ENCODE measurements at regions not wholly inside any gene's neighbourhood (a gene's known extent, or its start where the extent isn't known, plus 50 kb on each side); places are given as distances from the start of the nearest gene placed in this dataset.

DNA sequence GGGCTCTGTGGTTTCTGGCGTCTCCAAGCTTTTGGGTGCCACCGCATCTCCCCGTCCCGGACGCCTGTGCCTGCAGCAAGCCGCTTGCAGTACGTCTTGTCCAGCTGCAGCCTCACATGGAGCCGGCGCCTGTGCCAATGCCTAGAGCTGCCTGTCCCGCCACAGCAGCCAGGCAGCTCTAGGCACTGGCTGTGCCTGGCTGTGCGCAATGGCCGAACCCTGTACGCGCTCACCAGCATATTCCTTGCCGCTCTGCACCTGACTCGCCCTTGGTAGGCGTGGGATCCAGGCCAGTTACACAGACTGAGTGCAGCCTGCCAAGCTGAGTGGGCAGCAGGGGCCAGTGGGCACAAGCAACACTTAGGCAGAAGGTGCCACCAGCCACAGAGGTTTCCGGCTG lies 381.2 kb upstream of the SORCS1 start:
- no peak overlapping the region for H3K23ac ChIP-seq (ENCODE audit: insufficient read length, low read depth, low read length)
- no peak overlapping the region for H4K91ac ChIP-seq (ENCODE audit: insufficient read length, low read depth, low read length)
- DNase-seq, result no peak
- no peak overlapping the region for H2BK120ac ChIP-seq (ENCODE audit: low read depth, low read length, poor library complexity, severe bottlenecking)
- H3K79me2 ChIP-seq (ENCODE audit: insufficient read depth, low read length), result no peaks in the 10 kb centered on the region
- H3K56ac ChIP-seq (ENCODE audit: insufficient read length, low read depth, low read length), result no peak overlapping the region
- no peak overlapping the region for H4K5ac ChIP-seq (ENCODE audit: insufficient read length, low read depth, low read length)
- H3K9ac ChIP-seq (ENCODE audit: extremely low read depth, insufficient read length, low read length), result no peak overlapping the region
- no peak overlapping the region for H3K18ac ChIP-seq (ENCODE audit: insufficient read length, low read depth, low read length)
- H2BK5ac ChIP-seq (ENCODE audit: insufficient read length, low read length), result no peak overlapping the region
- H3K23me2 ChIP-seq (ENCODE audit: insufficient read length, low read depth, low read length, poor library complexity, severe bottlenecking), result no peaks in the 10 kb centered on the region
- H3K27me3 ChIP-seq (ENCODE audit: insufficient read depth, low read length), result no peaks in the 10 kb centered on the region
- H2BK20ac ChIP-seq (ENCODE audit: low read depth, low read length, poor library complexity, severe bottlenecking), result no peak overlapping the region
- no peak overlapping the region for H2BK12ac ChIP-seq (ENCODE audit: insufficient read length, low read depth, low read length)
- no peaks in the 10 kb centered on the region; the same call in 1 of the 2 replicates for H3K4me1 ChIP-seq (ENCODE audit: insufficient read depth, low read length)
- no peak overlapping the region for H3K4me2 ChIP-seq (ENCODE audit: insufficient read depth, insufficient read length, low read length)
- TF ChIP-seq, protein P1, sequence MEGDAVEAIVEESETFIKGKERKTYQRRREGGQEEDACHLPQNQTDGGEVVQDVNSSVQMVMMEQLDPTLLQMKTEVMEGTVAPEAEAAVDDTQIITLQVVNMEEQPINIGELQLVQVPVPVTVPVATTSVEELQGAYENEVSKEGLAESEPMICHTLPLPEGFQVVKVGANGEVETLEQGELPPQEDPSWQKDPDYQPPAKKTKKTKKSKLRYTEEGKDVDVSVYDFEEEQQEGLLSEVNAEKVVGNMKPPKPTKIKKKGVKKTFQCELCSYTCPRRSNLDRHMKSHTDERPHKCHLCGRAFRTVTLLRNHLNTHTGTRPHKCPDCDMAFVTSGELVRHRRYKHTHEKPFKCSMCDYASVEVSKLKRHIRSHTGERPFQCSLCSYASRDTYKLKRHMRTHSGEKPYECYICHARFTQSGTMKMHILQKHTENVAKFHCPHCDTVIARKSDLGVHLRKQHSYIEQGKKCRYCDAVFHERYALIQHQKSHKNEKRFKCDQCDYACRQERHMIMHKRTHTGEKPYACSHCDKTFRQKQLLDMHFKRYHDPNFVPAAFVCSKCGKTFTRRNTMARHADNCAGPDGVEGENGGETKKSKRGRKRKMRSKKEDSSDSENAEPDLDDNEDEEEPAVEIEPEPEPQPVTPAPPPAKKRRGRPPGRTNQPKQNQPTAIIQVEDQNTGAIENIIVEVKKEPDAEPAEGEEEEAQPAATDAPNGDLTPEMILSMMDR (conservative IDR thresholded peaks at IDR 0.05), result no peak
- no peaks in the 10 kb centered on the region for H3K9me3 ChIP-seq (ENCODE audit: control insufficient read depth, low read depth, low read length)
- Mint-ChIP-seq H3K9me3 (peaks cover 8 to 13% of the 10 kb centered on the region in 2 experiments), H3K4me1 (peaks cover 35 to 43% of the 10 kb centered on the region in 2 experiments), H3K4me3 (no peak overlapping the region), H3K27me3 (ENCODE audit: low read depth) (no peaks in the 10 kb centered on the region), H3K36me3 (ENCODE audit: insufficient read depth in 1 of 3, low read depth in 3 of 3) (peaks cover 0 to 12% (median 2%) of the 10 kb centered on the region in 3 experiments; a peak in 5 of 7 replicates), H3K27ac (no peak overlapping the region)
- H2BK15ac ChIP-seq (ENCODE audit: low read depth, low read length), result no peak overlapping the region
- no peak overlapping the region for H3T11ph ChIP-seq (ENCODE audit: low read length)
- no peaks in the 10 kb centered on the region for H3K79me1 ChIP-seq (ENCODE audit: insufficient read depth, low read depth, low read length, poor library complexity, severe bottlenecking)
- no peak overlapping the region for H4K8ac ChIP-seq (replicated peaks; ENCODE audit: insufficient read length, low read depth, low read length)
- no peak overlapping the region for H2AK5ac ChIP-seq (ENCODE audit: insufficient read length, low read length)
- no peak overlapping the region for H3K4ac ChIP-seq (ENCODE audit: low read depth, low read length)
- no peaks in the 10 kb centered on the region for H4K20me1 ChIP-seq (ENCODE audit: control insufficient read depth, insufficient read depth, insufficient read length)
- no CpG with 5 or more reads among the region's 18 CpGs for WGBS (ENCODE audit: extremely low coverage, insufficient read length, low lambda C conversion rate)
- H2AFZ ChIP-seq (ENCODE audit: low read length), result no peak overlapping the region
- H3K27ac ChIP-seq (ENCODE audit: insufficient read length, low read depth, low read length), result no peak overlapping the region
- no peak overlapping the region for H3K14ac ChIP-seq (ENCODE audit: insufficient read depth, low read length)

All from H9 (cell line).